ENCODE measurements at regions not wholly inside any gene's neighbourhood (a gene's known extent, or its start where the extent isn't known, plus 50 kb on each side); places are given as distances from the start of the nearest gene placed in this dataset.

DNA sequence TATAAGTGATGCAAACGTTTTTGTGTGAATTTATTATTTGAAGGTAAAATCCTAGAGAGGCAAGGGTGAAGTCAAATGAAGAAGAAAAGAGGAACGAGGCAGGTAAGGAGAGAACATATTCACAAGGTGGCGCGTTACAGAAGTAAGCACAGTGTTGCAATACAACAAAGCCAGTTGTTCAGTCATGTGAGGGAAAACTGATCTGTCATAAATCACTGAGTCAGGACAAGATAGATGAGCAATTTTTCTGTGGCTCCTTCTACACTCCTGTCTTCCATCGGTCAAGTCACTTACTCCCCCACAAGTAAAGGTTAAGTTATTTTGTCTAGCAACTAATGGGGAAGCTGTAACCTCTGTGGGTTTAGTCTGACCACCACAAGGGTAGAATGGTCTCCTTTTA is 203.0 kb upstream of the GK2 start:
- Histone ChIP-seq H3K4me3 (ENCODE audit: low read length) (no peak overlapping the region), H3K27me3 (ENCODE audit: control insufficient read depth, insufficient read depth, low read length, poor library complexity, severe bottlenecking) (no peaks in the 10 kb centered on the region), H3K27ac (ENCODE audit: low read depth, low read length) (no peak overlapping the region), H3K4me1 (ENCODE audit: control insufficient read depth, insufficient read depth, low read length) (no peaks in the 10 kb centered on the region), H3K9ac (ENCODE audit: extremely low read depth, low read length, poor library complexity, severe bottlenecking) (no peak overlapping the region), H3K9me3 (ENCODE audit: control insufficient read depth, low read length) (no peaks in the 10 kb centered on the region), H3K36me3 (ENCODE audit: control insufficient read depth, insufficient read depth, low read length) (no peaks in the 10 kb centered on the region)
- H3K4me3 Mint-ChIP-seq = no peak overlapping the region
- WGBS, 2 experiments (ENCODE audit: insufficient coverage in 1 of 2, insufficient read length in 1 of 2) = 86 to 88% methylated on average over 5 of the region's 5 CpGs
- DNase-seq = no peak
- H3K27me3 Mint-ChIP-seq (ENCODE audit: insufficient read depth) = no peaks in the 10 kb centered on the region
- H3K27ac Mint-ChIP-seq = no peak overlapping the region
- TF ChIP-seq, protein P1, sequence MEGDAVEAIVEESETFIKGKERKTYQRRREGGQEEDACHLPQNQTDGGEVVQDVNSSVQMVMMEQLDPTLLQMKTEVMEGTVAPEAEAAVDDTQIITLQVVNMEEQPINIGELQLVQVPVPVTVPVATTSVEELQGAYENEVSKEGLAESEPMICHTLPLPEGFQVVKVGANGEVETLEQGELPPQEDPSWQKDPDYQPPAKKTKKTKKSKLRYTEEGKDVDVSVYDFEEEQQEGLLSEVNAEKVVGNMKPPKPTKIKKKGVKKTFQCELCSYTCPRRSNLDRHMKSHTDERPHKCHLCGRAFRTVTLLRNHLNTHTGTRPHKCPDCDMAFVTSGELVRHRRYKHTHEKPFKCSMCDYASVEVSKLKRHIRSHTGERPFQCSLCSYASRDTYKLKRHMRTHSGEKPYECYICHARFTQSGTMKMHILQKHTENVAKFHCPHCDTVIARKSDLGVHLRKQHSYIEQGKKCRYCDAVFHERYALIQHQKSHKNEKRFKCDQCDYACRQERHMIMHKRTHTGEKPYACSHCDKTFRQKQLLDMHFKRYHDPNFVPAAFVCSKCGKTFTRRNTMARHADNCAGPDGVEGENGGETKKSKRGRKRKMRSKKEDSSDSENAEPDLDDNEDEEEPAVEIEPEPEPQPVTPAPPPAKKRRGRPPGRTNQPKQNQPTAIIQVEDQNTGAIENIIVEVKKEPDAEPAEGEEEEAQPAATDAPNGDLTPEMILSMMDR (conservative IDR thresholded peaks at IDR 0.05) = no peak
- H3K36me3 Mint-ChIP-seq (ENCODE audit: low read depth) = no peaks in the 10 kb centered on the region
- H3K4me1 Mint-ChIP-seq = peaks cover 3% of the 10 kb centered on the region
- H3K9me3 Mint-ChIP-seq = peaks cover 3% of the 10 kb centered on the region

DNA sequence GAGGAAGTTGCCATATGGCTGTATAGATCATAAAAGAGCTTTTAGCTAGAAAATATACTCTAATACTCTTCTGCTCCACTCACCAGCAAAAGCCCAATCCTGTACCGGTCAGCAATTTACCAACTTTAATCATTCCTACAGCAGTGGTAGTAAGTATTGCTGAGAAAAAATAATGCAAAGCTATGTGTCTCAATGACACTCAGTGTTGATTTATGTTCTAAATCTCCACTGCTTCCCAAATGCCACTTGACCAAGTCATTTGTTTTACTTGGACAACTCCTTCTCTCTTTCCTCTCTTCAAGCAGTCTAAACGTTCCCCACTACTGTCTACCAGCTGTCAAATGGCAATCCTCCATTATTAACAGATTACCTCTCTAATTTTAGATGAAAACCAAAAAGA is 201.8 kb upstream of the GK2 start:
- Histone ChIP-seq H3K9ac (ENCODE audit: extremely low read depth, low read length, poor library complexity, severe bottlenecking) (no peak overlapping the region), H3K27ac (ENCODE audit: low read depth, low read length) (no peak overlapping the region), H3K4me3 (ENCODE audit: low read length) (no peak overlapping the region), H3K9me3 (ENCODE audit: control insufficient read depth, low read length) (no peaks in the 10 kb centered on the region), H3K36me3 (ENCODE audit: control insufficient read depth, insufficient read depth, low read length) (no peaks in the 10 kb centered on the region), H3K27me3 (ENCODE audit: control insufficient read depth, insufficient read depth, low read length, poor library complexity, severe bottlenecking) (no peaks in the 10 kb centered on the region), H3K4me1 (ENCODE audit: control insufficient read depth, insufficient read depth, low read length) (no peaks in the 10 kb centered on the region)
- Mint-ChIP-seq H3K9me3 (peaks cover 3% of the 10 kb centered on the region), H3K4me1 (no peaks in the 10 kb centered on the region), H3K4me3 (no peak overlapping the region), H3K27ac (no peak overlapping the region), H3K27me3 (ENCODE audit: insufficient read depth) (no peaks in the 10 kb centered on the region), H3K36me3 (ENCODE audit: low read depth) (no peaks in the 10 kb centered on the region)
- WGBS, 2 experiments (ENCODE audit: insufficient coverage in 1 of 2, insufficient read length in 1 of 2) = 57 to 91% methylated on average over 1 to 2 of the region's 2 CpGs
- TF ChIP-seq, protein P1 (conservative IDR thresholded peaks at IDR 0.05) = no peak
- DNase-seq = no peak

DNA sequence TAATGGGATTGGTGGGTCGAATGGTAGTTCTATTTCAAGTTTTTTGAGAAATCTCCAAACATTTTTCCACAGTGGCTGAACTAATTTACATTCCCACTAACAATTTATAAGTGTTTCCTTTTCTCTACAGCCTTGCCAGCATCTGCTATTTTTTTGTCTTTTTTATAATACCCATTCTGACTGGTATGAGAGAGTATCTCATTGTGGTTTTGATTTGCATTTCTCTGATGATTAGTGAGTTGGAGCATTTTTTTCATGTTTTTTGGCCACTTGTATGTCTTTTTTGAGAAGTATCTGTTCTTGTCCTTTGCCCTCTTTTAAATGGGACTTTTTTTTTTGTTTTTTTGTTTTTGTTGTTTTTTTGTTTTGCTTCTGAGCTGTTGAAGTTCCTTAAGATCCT is 200.0 kb upstream of the GK2 start:
- Histone ChIP-seq H3K9me3 (ENCODE audit: control insufficient read depth, low read length) (no peaks in the 10 kb centered on the region), H3K27me3 (ENCODE audit: control insufficient read depth, insufficient read depth, low read length, poor library complexity, severe bottlenecking) (no peaks in the 10 kb centered on the region), H3K4me1 (ENCODE audit: control insufficient read depth, insufficient read depth, low read length) (no peaks in the 10 kb centered on the region), H3K9ac (ENCODE audit: extremely low read depth, low read length, poor library complexity, severe bottlenecking) (no peak overlapping the region), H3K27ac (ENCODE audit: low read depth, low read length) (no peak overlapping the region), H3K36me3 (ENCODE audit: control insufficient read depth, insufficient read depth, low read length) (no peaks in the 10 kb centered on the region), H3K4me3 (ENCODE audit: low read length) (no peak overlapping the region)
- H3K9me3 Mint-ChIP-seq = peaks cover 3% of the 10 kb centered on the region
- no peaks in the 10 kb centered on the region for H3K4me1 Mint-ChIP-seq
- no peak overlapping the region for H3K4me3 Mint-ChIP-seq
- TF ChIP-seq, protein P1 (conservative IDR thresholded peaks at IDR 0.05) = no peak
- H3K27ac Mint-ChIP-seq = no peak overlapping the region
- no peak for DNase-seq
- no CpG with 5 or more reads among the region's 1 CpG for WGBS, 2 experiments (ENCODE audit: insufficient coverage in 1 of 2, insufficient read length in 1 of 2)
- H3K36me3 Mint-ChIP-seq (ENCODE audit: low read depth) = no peaks in the 10 kb centered on the region
- no peaks in the 10 kb centered on the region for H3K27me3 Mint-ChIP-seq (ENCODE audit: insufficient read depth)

Data from endodermal cell (in vitro differentiated cells).